ENCODE measurements at regions not wholly inside any gene's neighbourhood (a gene's known extent, or its start where the extent isn't known, plus 50 kb on each side); places are given as distances from the start of the nearest gene placed in this dataset.

- ChIA-PET CTCF (no interaction called here), POLR2A (no interaction called here)
Observed at GRCh38 chr18:78902795-78903435, 76.7 kb upstream of the SALL3 start.

DNA sequence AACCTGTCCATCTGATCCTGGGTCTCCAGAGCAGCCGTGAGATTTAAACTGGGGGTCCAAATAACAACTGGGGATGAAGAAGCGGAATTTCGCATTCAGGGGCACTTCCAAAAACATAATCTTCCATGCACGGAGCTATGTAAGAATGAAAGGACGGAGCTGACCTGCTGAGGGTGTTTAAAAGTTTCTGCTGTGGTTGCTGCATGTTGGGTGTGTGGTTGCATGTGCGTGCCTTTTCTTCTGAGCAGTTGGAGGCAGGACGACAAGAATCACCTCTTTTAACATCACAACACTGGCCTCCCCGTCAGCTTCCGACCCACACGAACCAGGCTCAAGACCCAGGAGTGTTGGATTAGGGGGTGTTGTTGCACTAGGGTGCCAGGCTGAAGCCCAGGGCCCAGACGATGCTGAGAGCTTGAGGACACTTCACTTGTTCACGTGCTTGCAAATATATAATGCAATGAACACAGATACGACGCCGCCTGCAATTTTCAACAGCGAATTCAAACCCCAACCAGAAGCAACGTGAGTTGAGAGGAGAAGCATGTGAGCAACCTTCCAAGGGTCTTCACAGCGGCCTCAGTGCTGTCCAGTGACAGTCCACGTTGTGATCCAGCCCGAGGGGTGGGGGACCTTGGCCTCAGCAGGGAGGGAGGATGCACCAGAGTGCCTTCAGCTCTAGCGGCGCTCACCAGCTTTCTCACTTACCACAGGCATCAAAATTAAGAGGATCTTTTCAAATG, 76.0 kb upstream of the SALL3 start:
- ChIA-PET CTCF (no interaction called here), POLR2A (no interaction called here)

- ChIA-PET POLR2A (no interaction called here), CTCF (no interaction called here)
Observed at GRCh38 chr18:78904179-78904531, 75.5 kb upstream of the SALL3 start.

DNA sequence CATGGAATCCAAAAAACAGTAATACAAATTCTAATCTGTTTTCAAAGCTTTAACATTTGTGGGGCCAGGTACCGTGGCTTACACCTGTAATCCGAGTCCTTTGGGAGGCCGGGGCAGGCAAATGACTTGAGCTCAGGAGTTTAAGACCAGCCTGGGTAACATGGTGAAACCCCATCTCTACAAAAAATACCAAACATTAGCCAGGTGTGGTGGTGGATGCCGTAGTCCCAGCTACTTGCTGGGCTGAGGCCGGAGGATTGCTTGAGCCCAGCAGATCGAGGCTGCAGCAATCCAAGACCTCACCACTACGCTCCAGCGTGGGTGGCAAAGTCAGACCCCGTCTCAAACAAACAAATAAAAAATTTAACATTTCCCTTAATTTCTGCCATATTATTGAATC, 74.3 kb upstream of the SALL3 start:
- ChIA-PET CTCF (no interaction called here), POLR2A (no interaction called here)

DNA sequence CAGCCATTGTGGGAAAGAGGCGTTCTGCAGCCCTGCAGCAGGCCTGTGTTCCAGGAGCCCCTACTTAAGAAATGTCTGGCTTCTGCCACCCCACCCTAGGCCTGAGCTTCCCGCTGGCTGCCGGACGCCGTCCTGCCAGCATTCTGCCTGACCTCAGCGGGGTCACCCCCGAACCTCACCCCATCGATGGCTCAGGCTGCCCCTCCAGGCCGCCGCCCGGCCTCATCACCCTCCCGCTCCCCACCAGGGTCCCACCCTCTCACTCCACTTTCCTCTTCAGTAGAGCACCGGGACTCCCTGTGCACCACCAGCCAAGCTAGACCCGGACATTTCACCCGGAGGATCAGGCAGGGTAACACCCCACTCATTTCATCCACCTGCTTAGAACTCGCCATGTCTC, 73.6 kb upstream of the SALL3 start:
- ChIA-PET CTCF (no interaction called here), POLR2A (no interaction called here)

DNA sequence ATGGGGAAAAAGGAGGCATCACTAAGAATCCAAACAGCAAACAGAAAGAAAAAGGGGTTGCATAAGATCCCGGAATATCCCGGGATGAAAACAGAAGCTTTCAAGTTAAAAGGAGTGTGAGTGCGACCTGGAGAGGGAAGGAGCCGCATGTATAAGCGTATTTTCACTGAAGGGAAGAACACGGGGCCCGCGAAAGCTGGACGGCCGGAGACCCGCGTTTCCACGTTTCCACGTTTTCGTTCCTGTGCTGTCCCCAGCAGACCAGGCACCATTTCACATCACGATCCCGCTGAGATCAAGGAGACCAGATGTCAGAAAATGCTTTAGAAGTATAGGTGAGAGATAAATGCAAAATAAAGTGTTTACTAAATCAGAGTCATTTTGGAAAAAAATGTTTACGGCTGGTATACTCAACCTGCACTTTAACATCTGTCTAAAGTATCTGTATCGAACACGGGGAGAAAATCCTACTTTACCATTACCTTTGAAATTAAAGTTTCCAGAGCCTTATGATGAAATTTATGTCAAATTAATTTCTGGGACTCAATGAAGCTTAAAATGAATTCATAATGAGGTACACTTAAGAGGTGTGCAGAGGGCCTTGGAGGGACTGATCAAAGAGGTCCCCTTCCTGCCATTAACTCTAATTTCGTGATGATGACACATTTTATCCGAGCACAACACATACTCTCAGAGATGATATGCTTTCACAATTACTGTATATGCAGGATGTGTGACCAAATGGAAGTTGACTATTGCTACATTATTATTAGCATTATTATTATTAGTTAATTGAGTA, 71.0 kb upstream of the SALL3 start:
- ChIA-PET POLR2A (no interaction called here), CTCF (no interaction called here)

GRCh38 chr18:78911751-78912283, 67.8 kb upstream of the SALL3 start:
- CTCF ChIA-PET, result no interaction called here
- POLR2A ChIA-PET, result no interaction called here

DNA sequence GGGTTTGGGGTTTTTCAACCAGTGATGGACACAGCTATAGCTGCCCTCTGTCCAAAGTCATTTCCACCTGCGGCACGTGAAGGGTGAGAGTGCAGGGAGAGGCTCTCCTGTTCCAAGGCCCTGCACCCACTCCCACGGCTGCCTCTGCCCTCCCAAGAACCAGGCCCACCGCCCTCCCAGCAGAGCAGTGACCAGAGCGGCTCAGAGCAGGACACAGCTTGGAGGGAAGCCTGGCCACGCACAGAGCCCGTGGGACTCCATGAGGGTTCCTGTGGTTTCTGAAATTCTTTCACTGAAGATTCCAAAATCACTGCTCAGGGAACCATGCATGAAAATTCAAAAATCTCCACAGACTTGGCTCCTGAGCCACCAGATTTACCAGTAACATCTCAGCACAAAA, 67.3 kb upstream of the SALL3 start:
- CTCF ChIA-PET, result no interaction called here
- POLR2A ChIA-PET, result no interaction called here

- POLR2A ChIA-PET, result no interaction called here
Observed at GRCh38 chr18:78912844-78913243, 66.8 kb upstream of the SALL3 start.

GRCh38 chr18:78913395-78913794, 66.2 kb upstream of the SALL3 start:
- ChIA-PET POLR2A (no interaction called here), CTCF (no interaction called here)

More at GRCh38 chr18:78912844-78913243, 66.8 kb upstream of the SALL3 start:
- CTCF ChIA-PET, result no interaction called here

GRCh38 chr18:78913830-78914231, 65.8 kb upstream of the SALL3 start:
- ChIA-PET POLR2A (no interaction called here), CTCF (no interaction called here)

DNA sequence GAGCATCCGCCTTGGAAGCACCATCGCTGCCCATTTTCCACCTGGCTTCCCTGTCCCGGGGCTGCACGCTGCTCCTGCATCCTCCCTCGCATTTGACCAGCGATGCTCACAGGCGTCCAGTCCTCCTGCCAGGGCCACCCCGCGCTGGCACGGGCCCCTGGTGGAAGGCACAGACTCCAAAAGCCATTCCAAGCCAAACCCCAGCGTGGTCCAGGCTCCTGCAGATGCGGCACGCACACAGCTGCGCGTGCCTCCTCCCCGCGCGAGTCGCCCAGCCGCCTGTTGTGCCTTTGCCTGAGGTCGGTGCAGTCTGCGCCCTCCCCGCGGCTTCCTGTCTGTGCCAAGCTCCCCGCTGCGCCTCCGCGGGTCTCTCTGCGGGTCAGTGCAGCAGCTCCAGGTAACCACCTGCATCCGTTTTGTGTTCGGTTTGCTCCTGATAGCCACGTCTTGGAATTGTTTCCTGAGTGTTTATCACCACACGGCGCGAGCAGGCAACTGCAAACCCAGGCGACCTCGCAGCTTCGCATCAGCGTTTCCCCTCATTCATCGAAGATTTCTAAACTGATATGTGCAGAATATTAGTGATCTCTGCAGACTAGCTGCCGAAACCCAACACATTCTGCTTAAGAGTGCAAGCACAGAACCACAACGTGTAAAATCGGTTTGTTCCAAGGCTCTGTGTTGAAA, 65.2 kb upstream of the SALL3 start:
- CTCF ChIA-PET, result no interaction called here

GRCh38 chr18:78915446-78916008, 64.1 kb upstream of the SALL3 start:
- ChIA-PET POLR2A (no interaction called here), CTCF (no interaction called here)

More for the DNA sequence above, 65.2 kb upstream of the SALL3 start:
- POLR2A ChIA-PET, result no interaction called here

GRCh38 chr18:78918707-78919106, 60.9 kb upstream of the SALL3 start:
- ChIA-PET POLR2A (interaction anchor here (0.6 kb wide), 1 partner anchor 62 kb away, joined by 5 read pairs; no protein-coding TSS in a partner anchor), CTCF (no interaction called here)

- ChIA-PET POLR2A (no interaction called here), CTCF (no interaction called here)
Observed at GRCh38 chr18:78919956-78920355, 59.7 kb upstream of the SALL3 start.

DNA sequence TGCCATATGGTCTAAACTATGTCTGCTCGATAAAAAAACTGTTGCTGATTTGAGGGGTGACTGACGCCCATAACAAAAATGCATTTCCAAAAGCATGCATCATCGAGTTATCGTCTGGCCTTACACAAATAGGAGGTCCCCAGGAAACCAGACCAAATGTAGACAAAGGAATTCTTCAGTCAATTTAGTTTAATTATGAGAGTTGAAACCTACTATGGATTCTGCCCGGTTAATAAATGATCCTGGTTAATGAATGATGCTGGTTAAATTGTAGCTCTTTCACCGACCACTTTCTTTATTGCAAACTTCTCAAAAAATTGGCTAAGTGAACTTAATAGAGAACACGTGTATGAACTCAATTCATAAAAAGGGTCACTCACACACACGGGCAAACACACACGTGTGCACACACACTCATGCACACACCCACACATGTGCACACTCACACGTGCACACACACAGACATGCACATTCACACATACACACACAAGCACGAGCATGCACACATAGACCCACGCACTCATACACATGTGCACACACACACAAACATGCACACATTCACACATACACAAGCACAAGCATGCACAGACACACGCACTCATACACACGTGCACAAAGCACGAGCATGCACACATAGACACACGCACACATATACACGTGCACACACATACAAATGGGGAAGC, 59.0 kb upstream of the SALL3 start:
- ChIA-PET POLR2A (no interaction called here), CTCF (no interaction called here)

GRCh38 chr18:78922856-78923255, 56.8 kb upstream of the SALL3 start:
- CTCF ChIA-PET, result no interaction called here
- POLR2A ChIA-PET, result no interaction called here

DNA sequence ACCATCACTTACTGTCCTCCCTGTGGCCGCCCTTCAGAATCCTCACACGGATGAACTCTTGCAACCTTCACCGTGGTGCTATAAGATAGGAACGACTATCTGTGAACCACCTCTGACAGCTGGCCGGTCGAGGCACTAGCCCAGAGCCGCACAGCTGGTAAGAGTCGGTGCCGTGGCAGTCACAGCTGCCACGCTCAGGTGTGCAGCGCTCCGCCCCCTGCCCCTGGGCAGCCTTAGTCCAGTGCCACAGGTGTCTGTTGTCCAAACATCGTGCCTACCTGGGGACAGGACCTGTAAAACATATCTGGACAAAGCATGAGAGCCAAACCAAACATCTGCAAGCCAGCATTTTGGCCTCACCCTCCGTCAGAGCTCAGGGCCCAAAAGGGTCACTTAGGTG, 55.3 kb upstream of the SALL3 start:
- ChIA-PET POLR2A (no interaction called here), CTCF (no interaction called here)

- POLR2A ChIA-PET, result no interaction called here
- CTCF ChIA-PET, result no interaction called here
Observed at GRCh38 chr18:78924786-78925540, 54.7 kb upstream of the SALL3 start.
